ENCODE measurements at regions not wholly inside any gene's neighbourhood (a gene's known extent, or its start where the extent isn't known, plus 50 kb on each side); places are given as distances from the start of the nearest gene placed in this dataset.

GRCh38 chr7:81268551-81268950 is 349.7 kb upstream of the SEMA3C start:
- no peak for TF ChIP-seq CTBP1 (IDR thresholded peaks at IDR 0.05; ENCODE audit: borderline replicate concordance)
- no peak for TF ChIP-seq ELF4 (IDR thresholded peaks at IDR 0.05)
- TF ChIP-seq BHLHE40 (IDR thresholded peaks at IDR 0.05; ENCODE audit: borderline replicate concordance) = no peak
- no peak for TF ChIP-seq FOXM1 (IDR thresholded peaks at IDR 0.05; ENCODE audit: borderline replicate concordance)

Data from HEK293T (cell line).